ENCODE measurements at regions not wholly inside any gene's neighbourhood (a gene's known extent, or its start where the extent isn't known, plus 50 kb on each side); places are given as distances from the start of the nearest gene placed in this dataset.

GRCh38 chr2:149816756-149817551 is 229.4 kb upstream of the MMADHC start:
- DNase-seq: no peak
- CTCF ChIA-PET: no interaction called here
- Mint-ChIP-seq H3K27ac (ENCODE audit: unreplicated experiment) (no peak overlapping the region), H3K27me3 (ENCODE audit: unreplicated experiment) (no peaks in the 10 kb centered on the region), H3K4me3 (ENCODE audit: low read depth, unreplicated experiment) (no peak overlapping the region), H3K36me3 (ENCODE audit: insufficient read depth, unreplicated experiment) (no peaks in the 10 kb centered on the region), H3K4me1 (ENCODE audit: low read depth, unreplicated experiment) (peaks cover 30% of the 10 kb centered on the region), H3K9me3 (ENCODE audit: low read depth, unreplicated experiment) (peaks cover 3% of the 10 kb centered on the region)
- intact Hi-C loops (cut with micrococcal nuclease; ENCODE audit: unreplicated experiment): loop anchor here (5.0 to 10.0 kb wide), 2 partner anchors 108 to 170 kb away; no protein-coding TSS in a partner anchor
- BruUV-seq (replicated peaks): no TSS peak
- TF ChIP-seq CTCF (IDR thresholded peaks at IDR 0.05; ENCODE audit: unreplicated experiment): no peak

- intact Hi-C loops (cut with micrococcal nuclease; ENCODE audit: unreplicated experiment): loop anchor here (5.0 to 10.0 kb wide), 2 partner anchors 109 to 171 kb away; no protein-coding TSS in a partner anchor
- H3K4me1 Mint-ChIP-seq (ENCODE audit: low read depth, unreplicated experiment): peaks cover 30% of the 10 kb centered on the region
- DNase-seq: no peak
- CTCF ChIA-PET: no interaction called here
- no peak for TF ChIP-seq CTCF (IDR thresholded peaks at IDR 0.05; ENCODE audit: unreplicated experiment)
- H3K4me3 Mint-ChIP-seq (ENCODE audit: low read depth, unreplicated experiment): no peak overlapping the region
- no peak overlapping the region for H3K27ac Mint-ChIP-seq (ENCODE audit: unreplicated experiment)
- H3K36me3 Mint-ChIP-seq (ENCODE audit: insufficient read depth, unreplicated experiment): no peaks in the 10 kb centered on the region
- peaks cover 3% of the 10 kb centered on the region for H3K9me3 Mint-ChIP-seq (ENCODE audit: low read depth, unreplicated experiment)
- BruUV-seq (replicated peaks): no TSS peak
- no peaks in the 10 kb centered on the region for H3K27me3 Mint-ChIP-seq (ENCODE audit: unreplicated experiment)
These were observed 228.4 kb upstream of the MMADHC start for GRCh38 chr2:149815941-149816340.

- no peak for DNase-seq
- CTCF ChIA-PET: no interaction called here
- H3K27ac Mint-ChIP-seq (ENCODE audit: unreplicated experiment): no peak overlapping the region
- intact Hi-C loops (cut with micrococcal nuclease; ENCODE audit: unreplicated experiment): loop anchor here (5.0 to 10.0 kb wide), 2 partner anchors 110 to 172 kb away; no protein-coding TSS in a partner anchor
- H3K27me3 Mint-ChIP-seq (ENCODE audit: unreplicated experiment): no peaks in the 10 kb centered on the region
- no peak overlapping the region for H3K4me3 Mint-ChIP-seq (ENCODE audit: low read depth, unreplicated experiment)
- peaks cover 5% of the 10 kb centered on the region for H3K9me3 Mint-ChIP-seq (ENCODE audit: low read depth, unreplicated experiment)
- TF ChIP-seq CTCF (IDR thresholded peaks at IDR 0.05; ENCODE audit: unreplicated experiment): no peak
- no peaks in the 10 kb centered on the region for H3K36me3 Mint-ChIP-seq (ENCODE audit: insufficient read depth, unreplicated experiment)
- H3K4me1 Mint-ChIP-seq (ENCODE audit: low read depth, unreplicated experiment): peaks cover 29% of the 10 kb centered on the region
- BruUV-seq (replicated peaks): no TSS peak
These were observed 227.3 kb upstream of the MMADHC start for GRCh38 chr2:149814901-149815300.

GRCh38 chr2:149814049-149814448 is 226.5 kb upstream of the MMADHC start:
- Mint-ChIP-seq H3K27ac (ENCODE audit: unreplicated experiment) (no peak overlapping the region), H3K36me3 (ENCODE audit: insufficient read depth, unreplicated experiment) (no peaks in the 10 kb centered on the region), H3K4me1 (ENCODE audit: low read depth, unreplicated experiment) (peaks cover 20% of the 10 kb centered on the region), H3K9me3 (ENCODE audit: low read depth, unreplicated experiment) (peaks cover 5% of the 10 kb centered on the region), H3K27me3 (ENCODE audit: unreplicated experiment) (no peaks in the 10 kb centered on the region), H3K4me3 (ENCODE audit: low read depth, unreplicated experiment) (no peak overlapping the region)
- CTCF ChIA-PET: no interaction called here
- intact Hi-C loops (cut with micrococcal nuclease; ENCODE audit: unreplicated experiment): loop anchor here (10.0 kb wide), 1 partner anchor 111 kb away; no protein-coding TSS in a partner anchor
- DNase-seq: no peak
- no TSS peak for BruUV-seq (replicated peaks)
- TF ChIP-seq CTCF (IDR thresholded peaks at IDR 0.05; ENCODE audit: unreplicated experiment): no peak

Measured in Calu3 (cell line).